HEK293T (cell line): ENCODE measurements at regions not wholly inside any gene's neighbourhood (a gene's known extent, or its start where the extent isn't known, plus 50 kb on each side); places are given as distances from the start of the nearest gene placed in this dataset.
"Not testable (repeated sequence)": the region's sequence is repeated elsewhere in the genome, so short reads cannot be mapped to it uniquely, and the experiment has no call there.

ENCODE experiments used
- CTCF ChIA-PET: fragments of 350-600 bp; formaldehyde crosslinking; extraction: SDS; loops from one replicate; lab custom pipeline; 2021; ENCODE audit warnings: antibody characterized with exemption, inconsistent platforms; lab: Yijun Ruan, JAX
- POLR2A ChIA-PET: fragments of 350-600 bp; formaldehyde crosslinking; extraction: SDS; loops from one replicate; lab custom pipeline; 2020; ENCODE audit warnings: antibody characterized with exemption, inconsistent platforms; lab: Yijun Ruan, JAX
- DNase-seq: peaks from one replicate; pipeline ENCODE4 v3.0.0; 2012; ENCODE audit warnings: mixed read lengths; ENCODE audit errors: extremely low spot score
- ARNT ChIP-seq: fragments of 450-650 bp; IDR thresholded peaks from 2 replicates; pipeline ENCODE4 v1.6.1; 2017; ENCODE audit warnings: mild to moderate bottlenecking
- BHLHE40 ChIP-seq: fragments of 450-650 bp; IDR thresholded peaks from 2 replicates; pipeline ENCODE4 v1.6.1; 2016; ENCODE audit warnings: mild to moderate bottlenecking, moderate library complexity, borderline replicate concordance
- CTBP1 ChIP-seq: fragments of 450-650 bp; IDR thresholded peaks from 2 replicates; pipeline ENCODE4 v1.6.1; 2016; ENCODE audit warnings: borderline replicate concordance
- ELF4 ChIP-seq: fragments of 450-650 bp; IDR thresholded peaks from 2 replicates; pipeline ENCODE4 v1.6.1; 2017; ENCODE audit warnings: antibody characterized with exemption
- FOXA1 ChIP-seq: fragments of 450-650 bp; IDR thresholded peaks from 2 replicates; pipeline ENCODE4 v1.6.1; 2016; ENCODE audit warnings: mild to moderate bottlenecking
- FOXK2 ChIP-seq: fragments of 450-650 bp; IDR thresholded peaks from 2 replicates; pipeline ENCODE4 v1.6.1; 2016; ENCODE audit warnings: mild to moderate bottlenecking
- FOXM1 ChIP-seq: fragments of 450-650 bp; IDR thresholded peaks from 2 replicates; pipeline ENCODE4 v1.6.1; 2017; ENCODE audit warnings: mild to moderate bottlenecking, borderline replicate concordance
- HDGF ChIP-seq: fragments of 450-650 bp; IDR thresholded peaks from 2 replicates; pipeline ENCODE4 v1.6.1; 2017; ENCODE audit warnings: antibody characterized with exemption, borderline replicate concordance
- L3MBTL2 ChIP-seq: fragments of 450-650 bp; conservative IDR thresholded peaks from 2 replicates; pipeline ENCODE4 v1.6.1; 2016; ENCODE audit warnings: mild to moderate bottlenecking
- LEF1 ChIP-seq: fragments of 450-650 bp; IDR thresholded peaks from 2 replicates; pipeline ENCODE4 v1.6.1; 2017; ENCODE audit warnings: mild to moderate bottlenecking, borderline replicate concordance
- NFRKB ChIP-seq: fragments of 450-650 bp; IDR thresholded peaks from 2 replicates; pipeline ENCODE4 v1.6.1; 2016; ENCODE audit warnings: mild to moderate bottlenecking, moderate library complexity
- SP1 ChIP-seq: fragments of 450-650 bp; IDR thresholded peaks from 2 replicates; pipeline ENCODE4 v1.6.1; 2017
- SUZ12 ChIP-seq: fragments of 450-650 bp; IDR thresholded peaks from 2 replicates; pipeline ENCODE4 v1.6.1; 2016; ENCODE audit warnings: mild to moderate bottlenecking
- TARDBP ChIP-seq: fragments of 450-650 bp; IDR thresholded peaks from 2 replicates; pipeline ENCODE4 v1.6.1; 2016
- ZNF384 ChIP-seq: fragments of 450-650 bp; IDR thresholded peaks from 2 replicates; pipeline ENCODE4 v1.6.1; 2016
- TF ChIP-seq, protein P1 (sequence below): fragments of 450-650 bp; IDR thresholded peaks from 2 replicates; pipeline ENCODE4 v1.6.1; 2016

DNA sequence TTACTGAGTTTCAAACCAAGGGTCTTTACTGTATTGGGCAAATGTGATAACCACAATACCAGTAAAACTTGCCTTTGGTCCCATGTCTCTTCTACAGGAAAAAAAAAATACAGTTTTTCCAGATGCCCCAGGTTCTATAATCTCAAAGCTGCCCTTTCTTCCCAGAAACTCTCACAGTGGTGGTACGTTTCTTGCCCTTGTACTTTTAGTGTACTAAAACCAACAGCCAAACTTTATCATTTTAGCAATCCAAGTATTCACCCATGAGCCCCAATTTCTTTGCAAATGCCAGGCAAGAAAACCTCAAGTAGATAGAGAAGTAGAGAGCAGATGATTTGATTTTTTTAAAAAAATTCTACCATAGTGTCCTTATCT, 157.8 kb downstream of the OR2B2 start:
- TF ChIP-seq L3MBTL2 (no peak), SUZ12 (no peak), ARNT (no peak), BHLHE40 (no peak), SP1 (no peak), NFRKB (no peak), CTBP1 (no peak), FOXM1 (no peak), ZNF384 (no peak), TARDBP (no peak), ELF4 (no peak)
- TF ChIP-seq, protein P1, sequence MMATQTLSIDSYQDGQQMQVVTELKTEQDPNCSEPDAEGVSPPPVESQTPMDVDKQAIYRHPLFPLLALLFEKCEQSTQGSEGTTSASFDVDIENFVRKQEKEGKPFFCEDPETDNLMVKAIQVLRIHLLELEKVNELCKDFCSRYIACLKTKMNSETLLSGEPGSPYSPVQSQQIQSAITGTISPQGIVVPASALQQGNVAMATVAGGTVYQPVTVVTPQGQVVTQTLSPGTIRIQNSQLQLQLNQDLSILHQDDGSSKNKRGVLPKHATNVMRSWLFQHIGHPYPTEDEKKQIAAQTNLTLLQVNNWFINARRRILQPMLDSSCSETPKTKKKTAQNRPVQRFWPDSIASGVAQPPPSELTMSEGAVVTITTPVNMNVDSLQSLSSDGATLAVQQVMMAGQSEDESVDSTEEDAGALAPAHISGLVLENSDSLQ, result no peak
- no peak for DNase-seq
- ChIA-PET POLR2A (interaction anchor here (1.0 to 1.8 kb wide), 8 partner anchors 16 to 202 kb away, joined by 3 to 7 read pairs (median 4); a partner anchor contains a TSS), CTCF (interaction anchor here (0.6 to 1.3 kb wide), 5 partner anchors 31 to 503 kb away, joined by 3 to 7 read pairs (median 5); no protein-coding TSS in a partner anchor)

DNA sequence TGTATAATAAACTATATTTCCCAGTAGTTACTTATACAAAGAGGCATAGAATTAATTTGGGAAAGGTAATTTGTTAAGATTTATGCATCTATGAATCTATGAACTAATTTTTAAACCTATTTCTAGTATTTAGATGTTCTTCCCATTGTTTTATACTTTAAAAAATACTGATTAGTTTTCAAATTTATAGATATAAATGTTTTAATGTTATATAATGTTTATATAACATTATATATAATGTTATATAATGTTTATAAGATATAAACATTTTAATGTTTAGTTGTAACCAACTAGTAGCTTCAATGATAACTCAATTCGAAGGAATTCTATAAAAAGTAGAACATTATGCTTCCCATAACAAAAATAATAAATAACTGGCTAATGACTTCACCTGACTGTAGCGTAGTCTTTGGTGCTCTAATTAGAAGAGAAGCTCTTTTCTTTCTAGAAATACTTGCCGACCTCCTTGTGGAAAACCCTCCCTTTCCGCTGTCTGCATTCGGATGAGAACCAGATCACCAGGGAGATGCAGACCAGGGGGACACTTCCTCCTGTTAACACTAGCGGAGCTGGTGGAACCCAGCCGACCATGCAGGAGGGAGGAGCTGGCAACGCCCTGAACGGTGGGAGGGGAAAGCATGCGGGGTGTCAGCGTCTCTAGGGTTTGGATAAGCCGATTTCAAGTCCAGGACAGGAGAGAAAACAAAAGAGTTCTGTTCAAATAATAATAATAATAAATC, 158.4 kb downstream of the OR2B2 start:
- CTCF ChIA-PET, result interaction anchor here (0.6 to 1.3 kb wide), 5 partner anchors 32 to 235 kb away, joined by 3 to 7 read pairs (median 4); no protein-coding TSS in a partner anchor
- POLR2A ChIA-PET, result interaction anchor here (0.8 to 1.8 kb wide), 9 partner anchors 16 to 235 kb away, joined by 3 to 7 read pairs (median 3); a partner anchor contains a TSS
- no peak for TF ChIP-seq ELF4
- TF ChIP-seq FOXA1, result no peak
- no peak for TF ChIP-seq SUZ12
- TF ChIP-seq NFRKB, result no peak
- no peak for TF ChIP-seq FOXM1
- TF ChIP-seq, protein P1, result peak; percentile 62; the same call in 1 of the 2 replicates
- no peak; the same call in 1 of the 2 replicates for TF ChIP-seq L3MBTL2
- no peak for TF ChIP-seq SP1
- TF ChIP-seq BHLHE40, result no peak
- DNase-seq, result peak; percentile 80

DNA sequence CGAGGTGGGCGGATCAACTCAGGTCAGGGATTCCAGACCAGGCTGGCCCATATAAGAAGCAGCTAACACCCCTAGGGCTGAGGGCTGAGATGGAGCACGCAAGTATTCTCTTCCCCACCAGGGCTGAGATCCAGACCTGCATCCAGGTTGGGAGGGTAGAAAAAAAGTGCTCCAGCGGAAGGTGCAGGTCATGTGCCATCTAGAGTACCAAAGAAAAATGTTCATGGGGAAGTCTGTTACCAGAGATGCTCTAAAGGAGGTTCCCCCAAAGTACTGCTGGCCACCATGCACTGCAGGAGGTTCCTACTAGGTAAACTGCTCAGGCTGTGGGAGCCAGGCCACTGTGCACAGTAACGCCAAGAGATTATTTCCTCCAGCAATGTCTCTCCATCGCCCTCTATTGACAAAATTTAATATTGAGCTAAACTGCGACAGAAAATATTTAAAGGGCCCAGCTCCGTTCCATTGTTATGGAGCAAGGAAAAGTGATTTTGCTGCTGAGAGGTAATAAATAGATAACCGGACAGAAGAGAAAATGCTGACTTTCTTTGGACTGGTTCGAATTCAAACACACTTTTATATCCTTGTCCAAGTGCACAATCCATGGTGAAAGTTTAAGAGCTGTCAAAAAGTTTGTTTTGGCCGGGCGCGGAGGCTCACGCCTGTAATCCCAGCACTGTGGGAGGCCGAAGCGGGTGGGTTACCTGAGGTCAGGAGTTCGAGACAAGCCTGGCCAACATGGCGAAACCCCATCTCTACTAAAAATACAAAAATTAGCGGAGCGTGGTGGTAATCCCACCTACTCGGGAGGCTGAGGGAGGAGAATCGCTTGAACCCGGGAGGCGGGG, 159.9 kb downstream of the OR2B2 start:
- TF ChIP-seq LEF1, result no peak
- TF ChIP-seq ARNT, result no peak
- TF ChIP-seq HDGF, result no peak
- TF ChIP-seq BHLHE40, result no peak
- TF ChIP-seq FOXK2, result no peak
- TF ChIP-seq SUZ12, result no peak
- no peak for TF ChIP-seq SP1
- no peak for TF ChIP-seq TARDBP
- TF ChIP-seq L3MBTL2, result no peak
- TF ChIP-seq CTBP1, result no peak
- no peak for TF ChIP-seq NFRKB
- no peak for TF ChIP-seq FOXA1
- TF ChIP-seq ZNF384, result no peak
- TF ChIP-seq, protein P1, result no peak
- no peak for TF ChIP-seq ELF4
- TF ChIP-seq FOXM1, result no peak
- peak; percentile 56 for DNase-seq
- POLR2A ChIA-PET, result interaction anchor here (0.7 to 1.6 kb wide), 12 partner anchors 20 to 565 kb away, joined by 3 to 7 read pairs (median 4); a partner anchor contains a TSS
- CTCF ChIA-PET, result interaction anchor here (0.6 to 1.4 kb wide), 15 partner anchors 13 to 564 kb away, joined by 3 to 9 read pairs (median 4); no protein-coding TSS in a partner anchor

DNA sequence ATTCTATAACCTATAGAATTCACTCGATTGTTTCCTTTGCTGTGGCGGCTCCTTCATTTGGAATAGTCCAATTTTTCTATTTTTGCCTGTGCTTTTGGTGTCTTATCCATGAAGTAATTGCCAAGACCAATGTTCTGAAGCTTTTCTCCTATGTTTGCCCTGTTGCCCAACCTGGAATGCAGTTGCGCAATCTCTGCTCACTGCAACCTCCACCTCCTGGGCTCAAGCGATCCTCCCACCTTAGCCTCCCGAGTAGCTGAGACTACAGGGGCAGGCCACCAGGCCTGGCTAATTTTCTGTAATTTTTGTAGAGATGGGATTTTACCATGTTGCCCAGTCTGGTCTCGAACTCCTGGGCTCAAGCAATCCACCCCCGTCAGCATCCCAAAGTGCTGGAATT, 163.5 kb downstream of the OR2B2 start:
- POLR2A ChIA-PET, result no interaction called here
- TF ChIP-seq ARNT, result no peak
- TF ChIP-seq HDGF, result no peak
- TF ChIP-seq SP1, result no peak
- no peak for TF ChIP-seq LEF1
- no peak for TF ChIP-seq NFRKB
- no peak for TF ChIP-seq BHLHE40
- CTCF ChIA-PET, result no interaction called here
- DNase-seq, result no peak

DNA sequence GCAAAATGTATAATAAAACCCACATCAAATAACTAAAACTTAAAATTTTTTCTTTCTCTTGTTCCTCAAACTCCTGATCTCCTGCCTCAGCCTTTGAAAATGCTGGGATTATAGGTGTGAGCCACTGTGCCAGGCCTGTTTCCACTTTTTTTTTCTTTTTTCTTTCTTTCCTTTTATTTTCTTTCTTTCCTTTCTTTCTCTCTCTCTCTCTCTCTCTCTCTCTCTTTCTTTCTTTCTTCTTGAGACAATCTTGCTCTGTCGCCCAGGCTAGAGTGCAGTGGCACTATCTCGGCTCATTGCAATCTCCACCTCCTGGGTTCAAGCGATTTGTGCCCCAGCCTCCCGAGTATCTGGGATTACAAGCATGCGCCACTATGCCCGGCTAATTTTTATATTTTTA, 164.6 kb downstream of the OR2B2 start:
- no peak for DNase-seq
- CTCF ChIA-PET, result interaction anchor here (0.6 kb wide), 1 partner anchor 419 kb away, joined by 7 read pairs; no protein-coding TSS in a partner anchor
- no peak for TF ChIP-seq FOXK2
- no peak for TF ChIP-seq FOXM1
- no peak for TF ChIP-seq ZNF384
- TF ChIP-seq ELF4, result no peak
- TF ChIP-seq HDGF, result no peak
- no peak for TF ChIP-seq SUZ12
- TF ChIP-seq FOXA1, result no peak
- TF ChIP-seq, protein P1, result no peak
- TF ChIP-seq LEF1, result no peak
- TF ChIP-seq L3MBTL2, result no peak
- no peak for TF ChIP-seq SP1
- TF ChIP-seq NFRKB, result no peak
- TF ChIP-seq BHLHE40, result no peak
- TF ChIP-seq CTBP1, result no peak
- no peak for TF ChIP-seq TARDBP
- no peak for TF ChIP-seq ARNT
- POLR2A ChIA-PET, result no interaction called here

DNA sequence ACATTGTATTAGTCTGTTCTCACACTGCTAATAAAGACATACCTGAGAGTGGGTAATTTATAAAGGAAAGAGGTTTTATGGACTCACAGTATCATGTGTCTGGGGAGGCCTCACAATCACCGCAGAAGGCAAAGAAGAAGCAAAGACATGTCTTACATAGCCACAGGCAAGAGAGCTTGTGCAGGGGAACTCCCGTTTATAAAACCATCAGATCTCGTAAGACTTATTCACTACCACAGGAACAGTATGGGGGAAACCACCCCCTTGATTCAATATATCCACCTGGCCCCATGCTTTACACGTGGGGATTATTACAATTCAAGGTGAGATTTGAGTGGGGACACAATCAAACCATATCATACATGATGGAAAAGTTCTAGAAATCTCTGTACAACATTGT, 165.3 kb downstream of the OR2B2 start:
- POLR2A ChIA-PET, CTCF ChIA-PET, DNase-seq: not testable (repeated sequence)
